Activated naive CD4-positive, alpha-beta T cell treated with Interleukin-2 at 50 U/mL for 16 hours (primary cell): ENCODE measurements at regions not wholly inside any gene's neighbourhood (a gene's known extent, or its start where the extent isn't known, plus 50 kb on each side); places are given as distances from the start of the nearest gene placed in this dataset.
"Not testable (repeated sequence)": the region's sequence is repeated elsewhere in the genome, so short reads cannot be mapped to it uniquely, and the experiment has no call there.

Experiments used
- DNase-seq: peaks from one replicate; pipeline ENCODE4 v3.0.0-alpha.2; 2020

- DNase-seq: no peak
These were observed 225.6 kb upstream of the LMCD1 start for GRCh38 chr3:8276056-8276455.

- DNase-seq: no peak
These were observed 225.1 kb upstream of the LMCD1 start for GRCh38 chr3:8276506-8276905.

GRCh38 chr3:8278448-8278847 is 223.2 kb upstream of the LMCD1 start:
- DNase-seq: no peak

GRCh38 chr3:8279476-8279875 is 222.1 kb upstream of the LMCD1 start:
- DNase-seq: no peak

- no peak for DNase-seq
These were observed 221.6 kb upstream of the LMCD1 start for GRCh38 chr3:8279886-8280550.

GRCh38 chr3:8282541-8283165 is 219.0 kb upstream of the LMCD1 start:
- DNase-seq: no peak

- DNase-seq: no peak
These were observed 218.4 kb upstream of the LMCD1 start for GRCh38 chr3:8283193-8283592.

GRCh38 chr3:8286086-8286485 is 215.5 kb upstream of the LMCD1 start:
- DNase-seq: no peak

GRCh38 chr3:8286749-8287148 is 214.9 kb upstream of the LMCD1 start:
- no peak for DNase-seq

- no peak for DNase-seq
These were observed 211.0 kb upstream of the LMCD1 start for GRCh38 chr3:8290611-8291010.

GRCh38 chr3:8296461-8296860 is 205.2 kb upstream of the LMCD1 start:
- DNase-seq: no peak

GRCh38 chr3:8298021-8298954 is 203.3 kb upstream of the LMCD1 start:
- no peak for DNase-seq

- DNase-seq: no peak
These were observed 199.5 kb upstream of the LMCD1 start for GRCh38 chr3:8301977-8302735.

- DNase-seq: no peak
These were observed 198.2 kb upstream of the LMCD1 start for GRCh38 chr3:8303466-8303865.

GRCh38 chr3:8305371-8305770 is 196.3 kb upstream of the LMCD1 start:
- no peak for DNase-seq

GRCh38 chr3:8307545-8308110 is 194.0 kb upstream of the LMCD1 start:
- DNase-seq: no peak

- DNase-seq: no peak
These were observed 190.3 kb upstream of the LMCD1 start for GRCh38 chr3:8311321-8311720.

- no peak for DNase-seq
These were observed 188.9 kb upstream of the LMCD1 start for GRCh38 chr3:8312685-8313084.

GRCh38 chr3:8313560-8314267 is 187.9 kb upstream of the LMCD1 start:
- no peak for DNase-seq

GRCh38 chr3:8315526-8315925 is 186.1 kb upstream of the LMCD1 start:
- not testable (repeated sequence) for DNase-seq

GRCh38 chr3:8317661-8318649 is 183.7 kb upstream of the LMCD1 start:
- no peak for DNase-seq
